Right lobe of liver (tissue), 4 donors: ENCODE measurements at regions not wholly inside any gene's neighbourhood (a gene's known extent, or its start where the extent isn't known, plus 50 kb on each side); places are given as distances from the start of the nearest gene placed in this dataset.
A peak's percentile ranks its signal among the peaks of the same experiment; 100 is the strongest.

Experiments
- CTCF ChIP-seq, 4 donors: fragments of 200-600 bp in 3 of 4; fragments of 450-650 bp in 1 of 4; IDR thresholded peaks; one replicate each; pipeline versions ENCODE4 v1.5.1 to v1.8.0; 2016 to 2022; ENCODE audit warnings: antibody characterized with exemption in 4 of 4, mild to moderate bottlenecking in 2 of 4
- POLR2A ChIP-seq: fragments of 450-650 bp; IDR thresholded peaks from one replicate; pipeline ENCODE4 v1.6.1; 2017; ENCODE audit warnings: antibody characterized with exemption, mild to moderate bottlenecking
- donor health status: DM: no; HTN: no; CAD: no.
- donor health status: DM: no; HTN: no; CAD: no.
- donor health status: DM: no; HTN: yes; CAD: no.

DNA sequence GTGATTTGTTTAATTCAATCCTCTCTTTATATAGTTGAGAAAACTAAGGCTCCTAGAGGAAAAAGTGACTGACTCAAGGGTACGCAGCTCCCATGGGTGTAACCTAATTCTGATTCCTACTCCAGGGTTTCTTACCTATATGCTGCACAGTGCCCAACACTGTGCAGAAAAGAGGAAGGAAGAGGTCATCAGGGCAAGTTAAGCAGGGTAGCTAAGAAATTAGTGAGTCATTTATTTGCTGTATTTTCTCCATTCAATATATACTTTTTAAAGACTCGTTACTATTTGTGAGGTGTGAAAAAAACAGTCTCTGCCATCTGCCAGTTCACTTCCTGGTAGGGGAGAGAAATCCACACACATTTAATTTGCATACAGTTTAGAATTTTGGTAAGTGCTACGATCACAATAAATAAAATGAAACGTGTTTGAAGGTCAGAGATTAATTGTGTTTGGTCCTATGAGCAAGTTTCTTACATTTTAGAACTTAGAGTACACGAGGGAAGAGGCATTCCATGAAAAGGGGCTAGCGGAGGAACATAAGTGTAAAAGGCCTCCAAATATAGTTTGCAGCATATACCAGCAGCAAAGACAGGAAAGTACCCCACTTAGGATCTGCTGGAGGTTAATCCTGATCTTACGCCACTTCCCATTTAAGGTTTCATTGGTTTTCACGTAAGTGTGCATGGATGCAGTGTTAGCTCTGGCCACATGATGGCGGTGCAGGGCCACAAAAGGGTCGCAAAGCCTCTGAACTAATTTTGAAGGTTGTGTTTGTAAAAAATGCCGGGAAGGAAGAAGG lies 59.9 kb upstream of the TLR4 start:
- TF ChIP-seq POLR2A (no peak), CTCF (IDR thresholded peaks at IDR 0.05) (peak; percentile 97 to 98 (median 98))
